ENCODE measurements at regions not wholly inside any gene's neighbourhood (a gene's known extent, or its start where the extent isn't known, plus 50 kb on each side); places are given as distances from the start of the nearest gene placed in this dataset.

- TF ChIP-seq CTCF (IDR thresholded peaks at IDR 0.05) = no peak
- TF ChIP-seq MXI1 (IDR thresholded peaks at IDR 0.05; ENCODE audit: low read depth, low read length) = no peak
- TF ChIP-seq POLR2AphosphoS5 (IDR thresholded peaks at IDR 0.05; ENCODE audit: low read depth, low read length) = no peak
- TF ChIP-seq SIN3A (IDR thresholded peaks at IDR 0.05; ENCODE audit: borderline replicate concordance, low read depth, low read length) = no peak
- TF ChIP-seq, protein P1, sequence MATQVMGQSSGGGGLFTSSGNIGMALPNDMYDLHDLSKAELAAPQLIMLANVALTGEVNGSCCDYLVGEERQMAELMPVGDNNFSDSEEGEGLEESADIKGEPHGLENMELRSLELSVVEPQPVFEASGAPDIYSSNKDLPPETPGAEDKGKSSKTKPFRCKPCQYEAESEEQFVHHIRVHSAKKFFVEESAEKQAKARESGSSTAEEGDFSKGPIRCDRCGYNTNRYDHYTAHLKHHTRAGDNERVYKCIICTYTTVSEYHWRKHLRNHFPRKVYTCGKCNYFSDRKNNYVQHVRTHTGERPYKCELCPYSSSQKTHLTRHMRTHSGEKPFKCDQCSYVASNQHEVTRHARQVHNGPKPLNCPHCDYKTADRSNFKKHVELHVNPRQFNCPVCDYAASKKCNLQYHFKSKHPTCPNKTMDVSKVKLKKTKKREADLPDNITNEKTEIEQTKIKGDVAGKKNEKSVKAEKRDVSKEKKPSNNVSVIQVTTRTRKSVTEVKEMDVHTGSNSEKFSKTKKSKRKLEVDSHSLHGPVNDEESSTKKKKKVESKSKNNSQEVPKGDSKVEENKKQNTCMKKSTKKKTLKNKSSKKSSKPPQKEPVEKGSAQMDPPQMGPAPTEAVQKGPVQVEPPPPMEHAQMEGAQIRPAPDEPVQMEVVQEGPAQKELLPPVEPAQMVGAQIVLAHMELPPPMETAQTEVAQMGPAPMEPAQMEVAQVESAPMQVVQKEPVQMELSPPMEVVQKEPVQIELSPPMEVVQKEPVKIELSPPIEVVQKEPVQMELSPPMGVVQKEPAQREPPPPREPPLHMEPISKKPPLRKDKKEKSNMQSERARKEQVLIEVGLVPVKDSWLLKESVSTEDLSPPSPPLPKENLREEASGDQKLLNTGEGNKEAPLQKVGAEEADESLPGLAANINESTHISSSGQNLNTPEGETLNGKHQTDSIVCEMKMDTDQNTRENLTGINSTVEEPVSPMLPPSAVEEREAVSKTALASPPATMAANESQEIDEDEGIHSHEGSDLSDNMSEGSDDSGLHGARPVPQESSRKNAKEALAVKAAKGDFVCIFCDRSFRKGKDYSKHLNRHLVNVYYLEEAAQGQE (IDR thresholded peaks at IDR 0.05; ENCODE audit: low read depth, low read length) = no peak
Measured at GRCh38 chr5:83787631-83788030, 67.0 kb upstream of the HAPLN1 start.

All from SK-N-SH (cell line).